ENCODE measurements at regions not wholly inside any gene's neighbourhood (a gene's known extent, or its start where the extent isn't known, plus 50 kb on each side); places are given as distances from the start of the nearest gene placed in this dataset.
A peak's percentile ranks its signal among the peaks of the same experiment; 100 is the strongest.

- no peak overlapping the region for H3K4me3 ChIP-seq (replicated peaks in 1 of 3; ENCODE audit: insufficient read depth in 1 of 3, low read depth in 2 of 3, low read length in 3 of 3)
- H3K36me3 ChIP-seq (replicated peaks in 1 of 2; ENCODE audit: control insufficient read depth in 1 of 2, insufficient read depth in 2 of 2, low read length in 2 of 2), result no peaks in the 10 kb centered on the region
- ChIA-PET POLR2A (no interaction called here), CTCF (ENCODE audit: low intra/inter-chr PET ratio, low total read pairs) (no interaction called here)
- no peaks in the 10 kb centered on the region for H3K79me2 ChIP-seq (ENCODE audit: insufficient read depth, low read length)
- intact Hi-C loops (cut with micrococcal nuclease; ENCODE audit: unreplicated experiment) (no loop called here), in situ Hi-C loops (cut with HindIII; ENCODE audit: extremely low pct_ligation_motif_present, low pct_unique_long_range_greater_than_20kb) (no loop called here)
- FAIRE-seq (no peak), ATAC-seq (no peak), DNase-seq (ENCODE audit: low spot score) (no peak)
- no peak for TF ChIP-seq ZSCAN5A (CRISPR knock-in tag; IDR thresholded peaks at IDR 0.05; ENCODE audit: borderline replicate concordance)
- H3K27ac ChIP-seq (ENCODE audit: extremely low read length, insufficient read depth, low read length), result no peak overlapping the region
- no peak overlapping the region for H2AFZ ChIP-seq (ENCODE audit: low read length)
- no peaks in the 10 kb centered on the region for H3K27me3 ChIP-seq (ENCODE audit: control insufficient read depth in 1 of 2, insufficient read depth in 2 of 2, low read length in 2 of 2)
- H3K9me3 ChIP-seq (ENCODE audit: low read length), result no peaks in the 10 kb centered on the region
- H3K4me2 ChIP-seq (ENCODE audit: low read depth, low read length), result no peak overlapping the region
- no peak overlapping the region for H3K9ac ChIP-seq (ENCODE audit: insufficient read depth, low read depth, low read length)
- no peaks in the 10 kb centered on the region for H3K4me1 ChIP-seq (ENCODE audit: insufficient read depth, low read length)
- no TSS peak for BruUV-seq (replicated peaks)
- no peaks in the 10 kb centered on the region for H4K20me1 ChIP-seq (ENCODE audit: insufficient read depth, low read length)
- WGBS (ENCODE audit: low lambda C conversion rate), result 0% methylated on average over 1 of the region's 1 CpG
Measured at GRCh38 chrX:95907081-95907480, 777.6 kb upstream of the DIAPH2 start.

GRCh38 chrX:95911062-95911461 is 773.6 kb upstream of the DIAPH2 start:
- Histone ChIP-seq H3K4me2 (ENCODE audit: low read depth, low read length) (no peak overlapping the region), H3K27me3 (ENCODE audit: control insufficient read depth in 1 of 2, insufficient read depth in 2 of 2, low read length in 2 of 2) (no peaks in the 10 kb centered on the region), H3K9ac (ENCODE audit: insufficient read depth, low read depth, low read length) (no peak overlapping the region), H3K27ac (ENCODE audit: extremely low read length, insufficient read depth, low read length) (no peak overlapping the region), H3K9me3 (ENCODE audit: low read length) (no peaks in the 10 kb centered on the region), H3K4me1 (ENCODE audit: insufficient read depth, low read length) (no peaks in the 10 kb centered on the region), H3K36me3 (replicated peaks in 1 of 2; ENCODE audit: control insufficient read depth in 1 of 2, insufficient read depth in 2 of 2, low read length in 2 of 2) (no peaks in the 10 kb centered on the region), H3K79me2 (ENCODE audit: insufficient read depth, low read length) (no peaks in the 10 kb centered on the region), H4K20me1 (ENCODE audit: insufficient read depth, low read length) (no peaks in the 10 kb centered on the region), H2AFZ (ENCODE audit: low read length) (no peak overlapping the region), H3K4me3 (replicated peaks in 1 of 3; ENCODE audit: insufficient read depth in 1 of 3, low read depth in 2 of 3, low read length in 3 of 3) (no peak overlapping the region)
- FAIRE-seq (no peak), DNase-seq (ENCODE audit: low spot score) (no peak), ATAC-seq (no peak)
- intact Hi-C loops (cut with micrococcal nuclease; ENCODE audit: unreplicated experiment) (no loop called here), in situ Hi-C loops (cut with HindIII; ENCODE audit: extremely low pct_ligation_motif_present, low pct_unique_long_range_greater_than_20kb) (no loop called here)
- ChIA-PET POLR2A (no interaction called here), CTCF (ENCODE audit: low intra/inter-chr PET ratio, low total read pairs) (no interaction called here)
- WGBS (ENCODE audit: low lambda C conversion rate), result 0% methylated on average over 1 of the region's 1 CpG
- BruUV-seq (replicated peaks), result no TSS peak
- TF ChIP-seq NFE2L2 (IDR thresholded peaks at IDR 0.05; ENCODE audit: low read length), result peak; percentile 65; the same call in 1 of the 2 replicates
- no peak for TF ChIP-seq AFF4 (CRISPR knock-in tag; IDR thresholded peaks at IDR 0.05)
- TF ChIP-seq MAFK (conservative IDR thresholded peaks at IDR 0.05 in 1 of 2, IDR thresholded peaks at IDR 0.05 in 1 of 2; ENCODE audit: low read length in 2 of 2), result peak in 1 of 2 experiments; percentile 17; a peak in 1 of 4 replicates
- no peak for TF ChIP-seq NR0B2 (CRISPR knock-in tag; IDR thresholded peaks at IDR 0.05)
- TF ChIP-seq ZNF780A (CRISPR knock-in tag; IDR thresholded peaks at IDR 0.05), result no peak
- no peak for TF ChIP-seq ATRX (CRISPR knock-in tag; IDR thresholded peaks at IDR 0.05; ENCODE audit: borderline replicate concordance)
- no peak for TF ChIP-seq SAFB2 (CRISPR knock-in tag; IDR thresholded peaks at IDR 0.05; ENCODE audit: borderline replicate concordance, low read depth)
- no peak for TF ChIP-seq ZNF446 (CRISPR knock-in tag; IDR thresholded peaks at IDR 0.05)
- no peak for TF ChIP-seq BRF2 (CRISPR knock-in tag; IDR thresholded peaks at IDR 0.05)
- no peak for TF ChIP-seq FOXA3 (CRISPR knock-in tag; IDR thresholded peaks at IDR 0.05)
- no peak for TF ChIP-seq ZNF569 (CRISPR knock-in tag; IDR thresholded peaks at IDR 0.05; ENCODE audit: borderline replicate concordance)

Measured in HepG2 (cell line).